ENCODE measurements at regions not wholly inside any gene's neighbourhood (a gene's known extent, or its start where the extent isn't known, plus 50 kb on each side); places are given as distances from the start of the nearest gene placed in this dataset.

DNA sequence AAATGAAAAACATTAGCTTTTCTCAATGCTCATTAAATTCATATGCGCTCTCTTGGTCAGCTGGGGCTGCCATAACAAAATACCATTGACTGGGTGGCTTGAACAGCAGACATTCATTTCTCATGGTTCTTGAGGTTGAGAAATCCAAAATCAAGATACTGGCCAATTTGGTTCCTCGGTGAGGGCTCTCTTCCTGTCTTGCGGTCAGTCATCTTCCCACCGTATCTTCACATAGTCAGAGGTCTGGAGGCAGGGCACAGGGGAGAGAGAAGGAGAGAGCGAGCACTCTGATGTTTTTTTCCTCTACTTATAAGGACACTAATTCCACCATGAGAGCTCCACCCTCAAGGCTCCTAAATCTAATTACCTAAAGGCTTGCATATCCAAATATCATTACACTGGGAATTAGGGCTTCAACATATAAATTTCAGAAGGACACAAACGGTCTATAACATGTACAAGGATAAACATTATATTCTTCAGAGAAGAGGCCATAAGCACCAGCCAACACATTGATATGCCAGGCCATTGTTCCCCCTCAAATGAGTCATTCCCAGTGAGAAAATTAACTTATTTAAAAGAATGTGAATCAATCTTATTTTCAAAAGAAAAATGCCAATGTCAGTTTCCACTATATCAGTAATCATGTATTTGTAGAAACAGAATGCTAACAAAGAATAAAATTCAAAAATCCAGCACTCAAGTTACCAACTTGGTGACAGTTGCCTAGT is 152.2 kb downstream of the BTG1 start:
- Mint-ChIP-seq H3K27me3 (ENCODE audit: low read depth, poor library complexity) (no peaks in the 10 kb centered on the region), H3K4me1 (no peaks in the 10 kb centered on the region), H3K27ac (no peak overlapping the region), H3K36me3 (ENCODE audit: low read depth) (no peaks in the 10 kb centered on the region), H3K9me3 (peaks cover 7% of the 10 kb centered on the region), H3K4me3 (no peak overlapping the region)
- DNase-seq: no peak
- TF ChIP-seq, protein P1, sequence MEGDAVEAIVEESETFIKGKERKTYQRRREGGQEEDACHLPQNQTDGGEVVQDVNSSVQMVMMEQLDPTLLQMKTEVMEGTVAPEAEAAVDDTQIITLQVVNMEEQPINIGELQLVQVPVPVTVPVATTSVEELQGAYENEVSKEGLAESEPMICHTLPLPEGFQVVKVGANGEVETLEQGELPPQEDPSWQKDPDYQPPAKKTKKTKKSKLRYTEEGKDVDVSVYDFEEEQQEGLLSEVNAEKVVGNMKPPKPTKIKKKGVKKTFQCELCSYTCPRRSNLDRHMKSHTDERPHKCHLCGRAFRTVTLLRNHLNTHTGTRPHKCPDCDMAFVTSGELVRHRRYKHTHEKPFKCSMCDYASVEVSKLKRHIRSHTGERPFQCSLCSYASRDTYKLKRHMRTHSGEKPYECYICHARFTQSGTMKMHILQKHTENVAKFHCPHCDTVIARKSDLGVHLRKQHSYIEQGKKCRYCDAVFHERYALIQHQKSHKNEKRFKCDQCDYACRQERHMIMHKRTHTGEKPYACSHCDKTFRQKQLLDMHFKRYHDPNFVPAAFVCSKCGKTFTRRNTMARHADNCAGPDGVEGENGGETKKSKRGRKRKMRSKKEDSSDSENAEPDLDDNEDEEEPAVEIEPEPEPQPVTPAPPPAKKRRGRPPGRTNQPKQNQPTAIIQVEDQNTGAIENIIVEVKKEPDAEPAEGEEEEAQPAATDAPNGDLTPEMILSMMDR (IDR thresholded peaks at IDR 0.05): no peak

DNA sequence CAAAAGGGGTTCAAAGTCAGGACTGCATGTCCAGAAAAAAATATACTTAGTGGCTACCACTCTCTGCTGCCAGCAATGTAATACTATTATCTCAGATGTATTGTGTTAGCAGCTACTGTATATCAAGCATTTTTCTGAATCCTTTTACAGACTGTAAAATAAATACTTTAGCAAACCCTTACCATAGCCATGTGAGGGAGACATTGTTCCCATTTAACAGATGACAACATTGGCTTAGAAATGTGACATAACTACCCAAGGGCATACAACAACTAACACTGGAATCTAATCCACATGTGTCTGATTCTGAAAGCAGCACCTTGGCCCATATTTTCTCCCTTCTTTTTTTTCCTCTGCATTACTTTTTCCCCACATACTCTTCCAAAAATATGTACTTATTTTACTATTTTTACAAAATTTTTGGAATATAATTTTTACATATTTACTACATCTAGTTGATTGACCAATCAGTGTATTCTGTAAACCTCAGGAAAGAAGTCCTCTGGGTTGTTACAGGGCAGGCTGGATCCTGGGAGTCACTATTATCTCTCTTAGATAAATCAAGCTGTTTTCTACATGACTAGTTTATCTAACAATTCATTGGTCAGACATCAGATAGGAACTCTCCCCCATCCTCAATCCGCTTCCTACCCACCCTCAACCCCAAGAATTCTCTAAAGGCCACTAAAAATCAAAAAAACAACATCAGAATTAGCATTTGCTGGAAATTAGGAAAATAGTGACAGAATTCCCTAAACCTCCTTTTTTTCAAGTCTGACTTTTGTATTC is 154.1 kb downstream of the BTG1 start:
- H3K9me3 Mint-ChIP-seq: no peaks in the 10 kb centered on the region
- TF ChIP-seq, protein P1 (IDR thresholded peaks at IDR 0.05): no peak
- no peak overlapping the region for H3K27ac Mint-ChIP-seq
- peaks cover 16% of the 10 kb centered on the region for H3K4me1 Mint-ChIP-seq
- no peak for DNase-seq
- no peaks in the 10 kb centered on the region for H3K27me3 Mint-ChIP-seq (ENCODE audit: low read depth, poor library complexity)
- H3K4me3 Mint-ChIP-seq: no peak overlapping the region
- H3K36me3 Mint-ChIP-seq (ENCODE audit: low read depth): no peaks in the 10 kb centered on the region

DNA sequence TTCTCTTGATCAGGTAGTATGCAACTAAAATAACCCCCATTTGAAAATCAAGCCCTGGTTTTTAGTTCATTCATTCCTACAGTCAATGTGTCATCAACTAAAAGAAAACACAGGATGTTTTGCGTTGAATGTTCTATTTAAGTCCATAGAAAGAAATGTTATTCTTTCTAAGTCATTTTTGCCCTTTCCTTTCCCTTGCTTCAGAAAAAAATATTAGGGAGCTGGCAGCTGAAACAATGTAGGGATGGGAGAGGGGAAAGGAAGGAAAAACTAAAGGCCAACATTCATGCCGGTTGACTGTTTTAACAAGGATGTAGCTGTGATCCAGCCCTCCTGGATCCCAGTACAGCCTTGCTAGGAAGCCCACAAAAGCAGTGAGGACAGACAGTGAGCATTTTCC is 155.1 kb downstream of the BTG1 start:
- H3K27me3 Mint-ChIP-seq (ENCODE audit: low read depth, poor library complexity): no peaks in the 10 kb centered on the region
- H3K4me3 Mint-ChIP-seq: no peak overlapping the region
- DNase-seq: no peak
- no peaks in the 10 kb centered on the region for H3K36me3 Mint-ChIP-seq (ENCODE audit: low read depth)
- TF ChIP-seq, protein P1 (IDR thresholded peaks at IDR 0.05): no peak
- H3K27ac Mint-ChIP-seq: no peak overlapping the region
- no peaks in the 10 kb centered on the region for H3K9me3 Mint-ChIP-seq
- peaks cover 27% of the 10 kb centered on the region for H3K4me1 Mint-ChIP-seq

DNA sequence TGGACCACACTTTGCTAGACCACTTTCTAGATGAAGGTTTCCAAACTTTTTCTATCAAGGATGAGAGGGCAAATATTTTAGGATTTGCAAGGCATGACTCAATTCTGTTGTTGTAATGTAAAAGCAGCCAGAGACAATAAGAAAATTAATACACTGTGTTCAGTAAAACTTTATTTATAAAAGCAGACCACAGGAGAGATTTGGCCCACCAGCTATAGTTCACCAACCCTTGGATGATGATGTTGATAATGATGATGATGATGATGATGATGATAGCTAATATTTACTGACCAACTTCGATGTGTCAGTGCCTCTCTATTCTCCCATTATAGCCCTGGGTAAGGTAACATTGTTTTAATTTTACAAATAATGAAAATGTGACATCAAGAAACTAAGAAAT is 156.5 kb downstream of the BTG1 start:
- H3K4me1 Mint-ChIP-seq: peaks cover 39% of the 10 kb centered on the region
- H3K27ac Mint-ChIP-seq: no peak overlapping the region
- no peaks in the 10 kb centered on the region for H3K36me3 Mint-ChIP-seq (ENCODE audit: low read depth)
- DNase-seq: no peak
- no peak overlapping the region for H3K4me3 Mint-ChIP-seq
- H3K27me3 Mint-ChIP-seq (ENCODE audit: low read depth, poor library complexity): no peaks in the 10 kb centered on the region
- H3K9me3 Mint-ChIP-seq: no peaks in the 10 kb centered on the region
- TF ChIP-seq, protein P1 (IDR thresholded peaks at IDR 0.05): no peak

DNA sequence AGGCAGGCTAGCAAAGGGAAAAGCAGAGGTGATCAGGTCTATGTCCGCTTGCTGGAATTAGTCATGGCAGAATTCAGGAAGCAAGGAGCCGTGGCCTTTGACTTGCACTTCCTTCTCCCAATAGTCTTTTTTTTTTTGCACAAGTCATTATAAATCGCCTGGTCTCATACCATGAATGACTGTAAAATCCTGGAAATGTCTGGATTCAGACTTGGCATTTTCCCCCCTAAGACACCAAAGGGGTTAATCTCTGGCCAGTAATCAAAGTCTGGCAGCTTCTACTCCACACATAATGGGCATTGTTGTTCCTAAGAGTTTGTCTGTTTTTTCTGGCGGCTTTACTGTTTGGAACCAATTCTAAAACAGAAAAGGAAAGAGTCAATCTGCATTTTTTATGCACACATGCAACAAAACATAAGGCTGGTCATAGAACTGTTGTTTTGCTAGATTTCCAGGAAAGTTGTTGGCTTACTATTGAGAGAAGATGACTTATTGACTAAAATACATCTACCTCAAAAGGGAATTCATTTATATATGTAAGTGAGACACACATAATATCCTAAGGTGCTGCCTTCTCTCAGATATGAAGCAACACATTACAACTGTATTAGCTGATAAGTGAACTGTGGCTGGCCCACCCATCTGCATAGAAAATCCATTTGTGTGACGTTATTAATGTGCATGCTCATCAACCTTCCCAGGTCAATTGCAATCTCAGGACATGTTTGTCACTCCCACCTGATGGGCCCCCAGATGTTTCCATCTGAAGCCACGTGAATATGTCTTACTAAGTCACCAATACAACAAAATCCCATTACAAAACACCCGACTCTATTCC is 157.3 kb downstream of the BTG1 start:
- H3K4me1 Mint-ChIP-seq: peaks cover 43% of the 10 kb centered on the region
- DNase-seq: no peak
- H3K27ac Mint-ChIP-seq: no peak overlapping the region

More for the DNA sequence above, 157.3 kb downstream of the BTG1 start:
- Mint-ChIP-seq H3K4me3 (no peak overlapping the region), H3K27me3 (ENCODE audit: low read depth, poor library complexity) (peaks cover under 1% of the 10 kb centered on the region), H3K36me3 (ENCODE audit: low read depth) (no peaks in the 10 kb centered on the region), H3K9me3 (no peaks in the 10 kb centered on the region)
- TF ChIP-seq, protein P1 (IDR thresholded peaks at IDR 0.05): no peak

Data from nephron progenitor cell (in vitro differentiated cells).